IPS DF 4.7 (cell line): ENCODE measurements at regions not wholly inside any gene's neighbourhood (a gene's known extent, or its start where the extent isn't known, plus 50 kb on each side); places are given as distances from the start of the nearest gene placed in this dataset.

Experiments used
- DNase-seq: peaks from one replicate; pipeline ENCODE4 v3.0.0-alpha.2; 2013; ENCODE audit warnings: low spot score; ENCODE audit errors: extremely low read depth

DNA sequence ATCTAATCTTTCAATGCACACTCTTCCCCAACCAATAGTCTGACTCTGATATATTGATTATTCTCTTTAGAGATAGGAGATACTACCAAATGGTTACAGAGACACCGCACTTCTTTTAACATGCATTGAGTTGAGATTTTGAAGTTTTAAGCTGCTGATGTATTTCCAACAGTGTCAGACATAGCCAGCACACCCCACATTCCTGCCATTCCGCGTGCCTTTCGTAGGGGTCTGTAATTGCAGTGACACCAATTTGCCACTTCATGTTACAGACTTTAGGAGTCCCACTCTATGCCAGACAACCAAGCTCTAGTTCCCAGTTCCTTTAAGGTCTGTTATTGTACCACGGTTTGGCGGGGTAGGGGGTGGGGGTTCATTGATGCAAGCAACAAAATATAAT lies 618.2 kb upstream of the FRG1 start:
- no peak for DNase-seq

DNA sequence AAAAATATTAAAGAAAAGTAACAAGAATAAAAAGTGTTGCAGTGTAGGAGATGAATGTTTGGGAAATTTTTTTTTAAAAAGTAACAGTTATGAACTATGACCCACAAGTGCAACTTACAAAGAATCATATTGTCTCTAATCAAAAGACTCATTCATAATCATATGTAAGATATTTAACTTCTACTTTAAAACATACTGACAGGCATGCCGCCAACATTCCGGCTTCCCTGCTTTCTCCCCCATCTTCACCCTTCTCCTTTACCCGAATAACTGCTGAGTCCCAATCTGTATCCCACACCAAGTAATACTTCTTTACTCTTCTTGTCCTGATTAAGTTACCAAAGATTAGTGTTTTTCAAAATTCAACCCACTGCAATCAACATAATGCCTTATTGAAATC lies 598.8 kb upstream of the FRG1 start:
- no peak for DNase-seq

DNA sequence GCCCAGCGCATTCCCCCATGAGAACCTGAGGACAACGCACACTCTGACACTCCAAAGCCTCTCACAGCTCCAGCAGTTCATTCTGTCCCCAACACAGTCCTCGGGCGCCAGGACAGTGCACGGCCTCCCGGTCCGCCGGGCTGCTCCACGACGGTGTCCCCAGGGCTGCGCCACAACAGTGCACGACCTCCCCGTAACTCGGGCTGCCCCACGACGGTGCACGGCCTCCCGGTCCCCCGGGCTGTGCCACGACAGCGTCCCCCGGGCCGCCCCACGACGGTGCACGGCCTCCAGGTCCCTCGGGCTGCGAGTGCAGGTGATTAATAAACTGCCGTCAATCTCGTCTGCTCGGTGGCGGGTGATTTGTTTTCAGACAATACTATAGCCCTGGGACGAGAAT lies 585.1 kb upstream of the FRG1 start:
- no peak for DNase-seq

DNA sequence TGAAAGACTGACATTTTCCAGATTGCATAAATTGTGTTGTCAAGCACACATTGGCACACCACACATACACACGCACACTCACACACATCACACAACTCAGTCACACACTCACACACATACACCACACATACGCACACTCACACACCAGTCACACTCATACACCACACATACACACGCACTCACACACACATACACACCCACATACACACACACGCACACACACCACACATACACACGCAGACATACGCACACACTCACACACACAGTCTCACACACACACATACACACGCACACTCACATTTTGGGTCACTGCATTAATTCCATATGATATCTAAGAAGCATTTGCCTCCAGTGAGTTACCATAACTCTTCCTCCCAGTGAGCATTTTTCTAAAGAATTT lies 578.3 kb upstream of the FRG1 start:
- no peak for DNase-seq

DNA sequence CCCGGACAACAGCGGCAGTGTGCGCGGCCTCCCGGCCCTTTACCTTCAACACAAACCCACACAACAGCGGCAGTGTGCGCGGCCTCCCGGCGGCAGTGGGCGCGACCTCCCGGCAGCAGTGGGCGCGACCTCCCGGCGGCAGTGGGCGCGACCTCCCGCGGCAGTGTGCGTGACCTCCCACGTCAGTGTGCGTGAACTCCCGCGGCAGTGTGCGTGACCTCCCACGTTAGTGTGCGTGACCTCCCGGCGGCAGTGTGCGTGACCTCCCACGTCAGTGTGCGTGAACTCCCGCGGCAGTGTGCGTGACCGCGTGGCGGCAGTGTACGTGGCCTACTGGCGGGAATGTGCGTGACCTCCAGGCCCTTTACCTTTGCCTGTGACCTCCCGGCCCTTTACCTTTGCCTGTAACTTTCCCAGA lies 576.6 kb upstream of the FRG1 start:
- DNase-seq = no peak

DNA sequence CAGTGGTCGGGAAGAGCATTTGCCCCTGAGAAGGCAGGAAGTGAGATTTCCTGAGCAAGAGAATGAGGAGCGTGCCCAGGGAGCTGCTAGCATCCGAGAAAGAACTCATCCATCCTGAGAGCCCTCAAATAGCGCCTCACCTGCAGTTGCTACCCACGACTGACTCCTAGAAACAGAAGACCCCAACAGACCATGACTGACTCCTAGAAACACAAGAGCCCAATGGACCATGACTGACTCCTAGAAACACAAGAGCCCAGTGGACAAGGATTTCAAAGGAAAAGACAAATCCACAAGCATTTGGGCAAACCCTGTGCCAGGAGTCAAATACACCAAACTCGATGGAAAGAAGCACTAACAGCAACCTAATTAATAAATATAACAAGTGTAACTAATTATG lies 575.2 kb upstream of the FRG1 start:
- DNase-seq = no peak

DNA sequence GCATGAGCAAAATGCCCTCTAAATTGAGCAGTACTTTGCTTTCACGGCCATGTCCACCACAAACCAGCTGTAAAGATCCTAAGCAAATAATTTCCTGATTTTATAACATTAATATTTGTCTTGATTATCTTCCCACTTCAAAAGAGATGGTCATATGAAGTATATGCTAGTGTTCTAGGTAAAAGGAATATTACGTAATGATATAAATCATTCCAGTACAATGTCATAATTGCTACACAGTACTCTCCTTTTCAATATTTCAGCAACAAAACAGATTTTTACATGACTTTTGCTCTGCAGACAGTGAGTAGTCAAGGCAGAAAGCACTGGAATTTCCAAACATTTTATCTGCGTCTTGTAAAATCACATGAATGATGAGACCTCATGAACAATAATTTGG lies 572.8 kb upstream of the FRG1 start:
- DNase-seq = no peak

DNA sequence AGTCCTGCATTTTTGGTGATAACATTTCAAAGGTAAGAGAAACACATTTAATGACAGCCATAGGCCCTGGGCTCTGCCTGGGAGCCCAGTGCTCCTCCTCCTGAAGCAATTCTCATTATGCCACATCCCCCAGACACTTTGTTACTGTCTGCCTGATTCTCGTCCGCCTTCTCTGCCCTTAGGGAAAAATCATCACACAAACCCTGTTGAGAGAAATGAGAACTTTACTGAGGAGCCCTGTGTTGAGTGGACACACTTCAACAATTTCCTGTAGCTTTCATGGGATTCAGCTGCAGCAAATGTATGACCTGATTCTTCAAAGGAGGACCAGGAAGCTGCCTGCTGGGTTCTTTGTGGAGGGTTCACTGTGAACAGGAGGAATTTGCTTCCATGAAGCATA lies 566.5 kb upstream of the FRG1 start:
- DNase-seq = no peak

DNA sequence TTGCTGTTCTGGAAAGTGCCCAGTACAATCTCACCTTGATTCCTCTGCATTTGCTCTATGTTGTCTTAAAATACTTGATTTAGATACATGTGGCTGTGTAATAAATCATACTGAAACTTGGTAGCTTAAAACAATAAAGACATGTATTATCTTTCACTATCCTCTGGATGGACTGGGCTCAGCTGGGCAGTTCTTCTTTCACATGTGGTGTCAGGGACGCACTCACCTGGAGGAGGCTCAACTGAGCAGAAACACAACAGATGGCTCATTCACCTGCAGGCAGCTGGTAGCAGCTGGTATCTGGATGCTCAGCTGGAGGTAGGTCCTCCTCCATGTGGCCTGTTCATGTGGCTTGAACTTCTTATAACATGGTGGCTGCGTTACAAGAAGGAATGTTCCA lies 563.8 kb upstream of the FRG1 start:
- DNase-seq = no peak

DNA sequence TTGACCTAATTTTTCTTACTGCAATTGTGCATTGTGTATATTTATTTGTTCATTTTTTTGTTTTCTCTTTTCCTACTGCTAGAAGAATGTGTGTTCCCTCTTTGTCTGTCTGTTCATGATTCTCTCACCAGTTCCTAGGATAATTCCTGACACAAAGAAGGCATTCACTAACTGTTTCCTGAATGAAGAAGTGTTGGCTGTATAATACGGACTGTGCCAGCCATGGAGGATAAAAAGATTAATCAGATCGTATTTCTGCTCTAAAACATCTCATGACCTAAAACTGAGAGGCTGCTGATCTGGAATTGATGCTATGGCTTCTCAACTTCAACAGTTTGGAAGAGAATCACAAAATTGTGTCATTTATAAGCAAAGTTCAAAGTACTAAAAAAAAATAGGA lies 563.1 kb upstream of the FRG1 start:
- DNase-seq = no peak

DNA sequence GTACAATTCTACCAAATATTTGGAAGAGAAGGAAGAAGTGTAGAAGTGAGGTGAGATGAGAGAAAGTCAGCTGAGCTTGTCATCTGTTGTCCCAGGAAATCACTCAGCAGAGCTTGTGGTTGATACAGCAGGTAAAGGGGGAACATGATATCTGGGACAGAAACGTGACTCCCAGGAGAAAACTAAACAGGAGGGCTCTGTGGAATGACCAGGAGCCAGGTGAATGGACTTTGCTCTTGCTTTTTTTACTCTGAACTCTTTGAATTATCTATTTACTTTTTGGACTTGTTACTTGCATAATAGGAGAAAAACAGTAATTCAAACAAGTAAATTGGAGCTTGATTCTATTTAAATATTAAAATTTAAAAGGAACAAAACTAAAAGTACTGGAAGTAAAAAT lies 555.6 kb upstream of the FRG1 start:
- DNase-seq = no peak

DNA sequence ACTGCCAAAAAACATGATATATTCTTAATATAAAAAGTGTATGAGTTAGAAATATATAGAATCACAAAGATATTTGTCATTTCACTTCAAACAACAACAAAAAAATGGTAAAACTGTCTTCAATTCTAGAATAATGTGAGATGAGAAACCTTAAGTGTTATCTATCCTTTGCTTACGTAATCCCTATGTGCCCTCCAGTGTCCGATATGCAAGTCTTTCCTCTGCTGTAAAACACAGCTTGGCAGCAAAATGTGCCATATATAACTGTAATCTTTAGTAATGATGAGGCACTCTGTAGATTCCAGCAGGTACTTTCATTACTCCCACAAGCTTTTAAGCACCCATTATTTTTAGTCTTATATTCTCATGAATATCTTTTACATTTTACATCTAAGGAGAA lies 555.1 kb upstream of the FRG1 start:
- no peak for DNase-seq

DNA sequence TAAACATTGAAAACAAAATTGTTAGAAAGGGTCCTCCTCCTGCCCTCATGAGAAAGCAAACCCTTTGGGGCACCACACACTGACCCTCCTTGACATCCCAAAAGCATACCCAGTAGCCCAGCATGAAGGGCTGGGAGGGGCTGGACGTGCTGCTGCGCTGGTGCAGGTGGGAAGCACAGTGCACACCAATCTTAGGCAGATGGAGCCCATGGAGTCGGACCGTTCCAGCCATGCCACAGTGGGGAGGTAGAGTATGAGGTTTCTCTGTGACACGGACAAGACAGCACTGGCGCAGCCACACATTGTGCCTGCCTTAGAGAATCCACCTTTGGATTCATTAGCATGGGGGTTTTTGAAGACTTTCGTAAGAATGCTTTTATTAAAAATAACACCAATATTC lies 544.2 kb upstream of the FRG1 start:
- DNase-seq = no peak

DNA sequence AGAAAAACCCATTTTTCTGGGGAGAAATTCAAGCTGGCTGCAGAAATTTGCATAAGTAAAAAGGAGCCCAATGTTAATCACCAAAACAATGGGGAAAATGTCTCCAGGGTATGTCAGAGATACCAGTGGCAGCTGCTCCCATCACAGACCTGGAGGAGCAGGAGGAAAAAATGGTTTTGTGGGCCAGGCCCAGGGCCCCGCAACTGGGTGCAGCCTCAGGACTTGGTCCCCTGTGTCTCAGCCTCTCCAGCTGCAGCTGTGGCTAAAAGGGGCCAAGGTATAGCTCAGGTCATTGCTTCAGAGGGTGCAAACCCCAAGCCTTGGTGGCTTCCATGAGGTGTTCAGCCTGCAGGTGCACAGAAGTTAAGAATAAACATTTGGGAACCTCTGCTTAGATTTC lies 536.4 kb upstream of the FRG1 start:
- no peak for DNase-seq

DNA sequence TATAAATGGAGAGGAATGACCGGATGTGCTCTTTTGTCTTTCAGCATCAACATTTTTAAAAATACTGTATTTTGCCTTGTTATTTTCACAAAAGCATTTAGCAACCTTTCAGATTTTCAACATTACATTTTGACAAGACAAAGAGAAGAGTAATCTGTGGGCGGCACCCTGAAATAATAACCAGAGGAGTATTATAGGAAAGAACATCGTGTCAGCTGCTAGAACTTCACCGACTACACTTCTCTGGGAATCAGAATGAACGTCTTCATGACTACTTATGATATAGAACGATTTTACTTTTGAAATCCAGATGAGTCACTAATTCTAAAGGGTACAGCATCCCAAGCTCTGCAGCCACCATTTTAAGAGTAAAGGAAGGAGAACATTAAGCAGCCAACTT lies 531.5 kb upstream of the FRG1 start:
- no peak for DNase-seq

DNA sequence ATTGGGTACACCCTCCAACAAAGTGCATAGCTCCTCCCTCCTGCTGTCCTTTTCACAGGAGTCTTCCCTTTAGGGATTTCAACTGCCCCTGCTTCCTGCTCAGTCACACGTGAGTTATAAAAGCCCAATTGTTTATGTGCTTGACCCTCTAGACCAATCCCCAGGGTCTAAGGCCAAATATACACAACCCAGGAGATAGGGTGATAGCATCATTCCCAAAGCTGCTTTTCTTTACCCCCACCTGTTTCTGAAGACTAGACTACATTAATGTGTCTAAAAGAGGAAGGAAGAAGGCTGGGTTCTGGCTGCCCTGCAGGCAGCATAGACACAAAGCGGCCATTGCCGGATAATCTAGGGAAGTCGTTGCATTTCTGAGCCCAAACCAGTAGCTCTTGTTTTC lies 526.7 kb upstream of the FRG1 start:
- DNase-seq = no peak

DNA sequence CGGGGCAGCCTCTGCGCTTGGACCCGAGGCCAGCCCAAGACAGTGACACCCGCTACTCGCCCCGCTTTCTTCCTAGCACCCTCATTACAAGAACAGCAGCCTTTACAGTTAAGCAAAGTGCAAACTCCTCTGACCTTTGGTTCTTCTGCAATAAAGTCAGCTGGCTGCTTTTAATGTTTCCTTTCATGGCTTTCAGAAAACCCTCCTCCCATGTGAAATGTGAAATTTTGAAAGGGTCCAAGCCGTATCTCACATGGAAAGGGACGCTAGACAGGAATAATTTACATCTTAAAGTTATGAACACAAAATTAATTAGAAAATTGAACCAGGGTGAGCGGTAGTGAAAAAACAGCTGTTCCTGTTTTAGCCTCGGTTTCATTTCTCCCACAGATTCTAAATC lies 520.1 kb upstream of the FRG1 start:
- no peak for DNase-seq

DNA sequence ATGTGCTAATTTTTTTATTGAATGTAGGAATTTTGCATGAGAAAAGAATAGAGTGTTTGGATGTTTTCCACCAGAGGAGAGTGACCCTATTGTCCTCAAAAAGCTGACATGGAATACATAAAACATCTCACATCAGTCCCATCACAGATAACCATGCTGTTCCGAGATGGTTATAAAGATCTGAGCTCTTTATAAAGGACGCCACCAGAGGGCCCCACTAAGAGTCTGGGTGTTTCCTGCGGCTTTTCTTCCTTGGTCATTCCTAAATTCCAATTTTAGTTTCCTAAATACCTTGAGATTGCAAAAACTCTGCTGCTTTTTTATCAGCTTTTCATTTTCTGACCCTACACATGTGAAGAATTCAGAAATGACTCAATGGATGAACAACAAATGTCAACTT lies 504.5 kb upstream of the FRG1 start:
- DNase-seq = no peak

DNA sequence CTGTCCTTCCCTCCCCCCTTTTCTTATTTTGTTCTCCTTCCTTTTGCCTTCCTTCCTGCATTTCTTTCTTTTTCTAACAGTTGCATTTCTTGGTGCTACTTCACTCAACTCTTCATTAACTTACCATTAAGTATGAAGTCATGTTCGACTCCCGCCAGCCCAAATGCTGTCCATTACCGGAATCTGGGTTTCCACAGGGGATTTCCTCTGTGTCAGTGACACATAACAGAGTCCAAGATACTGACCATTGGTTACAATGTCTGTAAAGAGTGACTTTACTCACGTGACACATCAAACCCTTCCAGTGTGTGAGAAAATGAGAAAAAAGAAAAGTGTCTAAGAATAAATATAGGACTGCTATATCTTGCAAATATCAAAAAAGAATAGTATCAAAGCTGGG lies 500.0 kb upstream of the FRG1 start:
- DNase-seq = no peak

DNA sequence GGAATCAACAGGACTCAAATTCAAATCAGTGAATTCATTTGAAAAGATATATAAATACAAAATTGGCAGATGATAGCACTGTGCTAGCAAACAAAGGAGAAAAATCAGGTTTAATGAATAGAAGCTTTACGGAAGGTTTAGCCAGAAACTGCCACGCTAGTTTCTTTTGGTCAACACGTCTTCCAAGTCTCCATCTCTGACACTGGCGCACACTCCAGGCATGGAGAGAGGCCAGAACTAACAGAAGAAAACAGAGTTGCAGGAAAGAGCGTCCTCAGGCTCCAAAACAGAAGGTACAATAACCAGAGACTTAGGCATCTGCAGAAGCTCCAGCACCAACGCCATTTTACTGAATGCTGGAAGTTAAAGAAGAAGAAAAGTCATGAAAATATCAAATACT lies 497.3 kb upstream of the FRG1 start:
- no peak for DNase-seq

DNA sequence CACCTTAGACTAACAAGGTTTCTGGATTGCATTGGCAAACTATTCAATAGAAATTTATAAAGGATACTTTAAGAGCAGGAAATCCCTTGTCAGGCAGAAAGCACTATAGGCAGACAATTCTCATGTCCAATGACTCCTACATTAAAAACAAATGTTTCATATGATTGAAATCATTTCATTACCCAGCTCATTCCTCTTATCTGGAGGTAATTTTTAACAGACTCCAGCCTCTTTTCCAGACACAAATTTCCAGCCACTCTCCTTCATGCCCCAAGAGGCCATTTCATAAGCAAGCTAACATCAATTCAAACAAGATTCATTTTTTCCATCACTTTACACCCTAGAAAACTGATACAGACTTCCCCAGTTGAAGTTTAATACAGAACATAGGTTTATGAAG lies 495.1 kb upstream of the FRG1 start:
- no peak for DNase-seq

DNA sequence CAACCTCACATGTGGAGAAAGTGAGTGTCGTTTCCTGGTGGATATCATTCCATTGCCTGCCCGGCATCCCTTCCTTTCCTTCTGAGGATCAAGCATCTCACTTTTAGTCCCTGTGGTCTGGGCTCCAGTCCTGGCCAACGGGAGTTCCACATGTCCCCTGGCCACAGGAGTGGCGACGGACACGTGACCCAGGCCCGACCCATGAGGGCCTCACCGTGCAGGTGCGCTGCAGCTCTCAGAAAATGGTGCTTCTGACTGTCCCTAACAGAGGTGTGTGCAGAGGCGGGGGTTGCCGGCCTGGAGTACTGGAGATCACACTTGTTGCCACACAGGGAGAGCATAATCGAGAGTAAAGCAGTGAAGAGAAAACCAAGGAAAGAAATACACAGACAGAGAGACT lies 476.9 kb upstream of the FRG1 start:
- DNase-seq = no peak

DNA sequence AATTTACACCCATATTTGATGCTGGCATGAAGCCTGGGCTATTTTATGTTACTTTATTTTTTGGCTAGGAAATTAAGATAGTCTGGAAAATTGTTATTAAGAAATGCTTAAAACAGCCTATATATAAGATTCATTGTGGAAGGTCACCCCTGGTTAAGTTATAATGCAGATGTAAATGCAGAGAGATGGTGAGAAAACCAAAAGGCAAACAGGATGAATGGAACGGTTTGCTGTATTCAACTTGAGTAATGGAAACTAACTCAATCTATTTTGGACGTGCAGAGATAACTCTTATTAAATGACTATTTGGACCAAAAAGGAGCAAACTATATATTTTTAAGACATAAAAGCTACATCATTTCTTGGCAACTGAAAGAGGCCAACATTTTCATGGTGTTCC lies 446.3 kb upstream of the FRG1 start:
- no peak for DNase-seq

DNA sequence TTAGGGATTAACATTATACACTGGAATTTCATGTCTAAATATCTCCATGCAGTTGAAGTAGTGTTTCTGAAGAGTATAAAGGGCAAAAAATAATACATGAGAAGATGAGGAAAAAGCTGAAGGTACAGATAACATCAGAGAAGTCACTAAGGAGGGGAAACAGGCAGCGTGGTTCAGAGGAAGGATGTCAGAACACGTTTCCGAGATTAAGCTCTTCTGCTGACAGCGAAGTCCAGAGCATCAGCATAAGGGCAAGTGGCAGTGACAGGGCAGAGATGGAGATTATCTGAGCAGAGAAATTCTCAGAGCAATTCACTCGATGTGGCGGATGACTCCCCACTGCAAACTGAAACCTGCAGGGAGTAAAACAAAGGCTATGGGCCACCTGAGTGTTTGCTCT lies 443.2 kb upstream of the FRG1 start:
- no peak for DNase-seq

DNA sequence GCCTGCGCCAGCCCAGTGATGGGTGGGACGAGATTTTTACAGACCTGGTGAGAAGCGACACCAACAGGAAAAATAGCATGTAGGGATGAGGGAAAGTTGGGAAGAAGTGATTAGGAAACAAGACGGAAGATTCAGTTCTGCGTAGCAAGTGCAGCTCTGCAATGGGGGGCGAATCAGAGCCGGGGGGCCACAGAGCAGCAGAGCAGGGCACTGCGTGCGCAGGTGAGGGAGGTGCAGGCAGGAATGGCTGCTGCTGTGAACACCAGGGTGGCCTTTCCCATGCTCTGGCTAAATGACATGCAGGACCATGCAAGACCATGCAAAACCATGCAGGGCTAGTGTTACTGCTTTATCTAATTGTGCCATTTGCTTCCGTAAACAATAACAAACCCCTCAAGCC lies 442.7 kb upstream of the FRG1 start:
- no peak for DNase-seq
